ENCODE measurements at regions not wholly inside any gene's neighbourhood (a gene's known extent, or its start where the extent isn't known, plus 50 kb on each side); places are given as distances from the start of the nearest gene placed in this dataset.
"Not testable (repeated sequence)": the region's sequence is repeated elsewhere in the genome, so short reads cannot be mapped to it uniquely, and the experiment has no call there.

- DNase-seq = not testable (repeated sequence)
These were observed 164.2 kb upstream of the TMPRSS15 start for GRCh38 chr21:18567770-18568169.

DNA sequence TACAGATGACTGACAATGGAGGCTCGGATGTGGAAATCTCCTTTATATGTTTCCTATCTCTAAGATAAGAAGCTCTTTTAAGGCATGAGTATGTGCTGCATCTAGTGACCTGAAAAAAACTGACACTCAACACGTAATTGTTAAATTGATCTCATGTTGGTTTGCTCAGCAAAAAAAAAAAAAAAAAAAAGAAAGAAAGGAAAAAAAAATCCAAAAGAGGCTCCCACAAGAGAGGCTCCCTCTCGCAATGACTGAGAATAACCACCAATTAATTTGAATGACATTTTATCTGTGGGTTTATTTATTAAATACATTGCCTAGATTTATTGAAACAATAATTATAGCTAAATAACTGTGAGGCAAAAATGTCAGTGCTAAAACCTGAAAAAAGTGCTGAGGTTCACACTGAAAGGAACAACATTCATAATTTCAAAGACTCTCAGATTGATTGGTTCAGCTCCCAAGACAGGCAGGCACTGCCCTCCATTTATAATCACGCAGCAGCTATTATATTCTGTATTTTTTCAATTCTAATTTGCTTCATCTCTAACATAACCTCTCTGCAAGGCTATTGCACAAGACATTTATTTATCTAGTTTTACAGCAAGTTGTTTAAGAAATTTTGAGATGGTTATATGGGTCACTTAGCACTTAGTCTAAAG lies 184.5 kb upstream of the TMPRSS15 start:
- no peak for DNase-seq

- DNase-seq = no peak
These were observed 197.6 kb upstream of the TMPRSS15 start for GRCh38 chr21:18601146-18601545.

DNA sequence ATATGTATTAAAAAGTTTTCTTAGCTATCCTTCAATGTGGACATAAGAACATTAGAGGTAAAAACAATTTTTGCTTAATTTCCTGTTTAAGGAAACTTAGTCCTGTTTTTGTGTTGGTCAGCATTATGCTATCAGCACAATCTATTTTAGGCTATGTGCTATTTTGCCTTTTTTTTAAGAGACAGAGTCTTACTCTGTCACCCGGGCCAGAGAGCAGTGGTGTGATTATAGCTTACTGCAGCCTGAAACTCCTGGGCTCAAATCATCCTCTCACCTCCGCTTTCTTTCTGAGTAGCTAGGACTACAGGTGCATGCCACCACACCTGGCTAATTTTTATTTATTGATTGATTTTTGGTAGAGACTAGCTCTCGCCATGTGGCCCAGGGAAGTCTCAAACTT lies 199.1 kb upstream of the TMPRSS15 start:
- no peak for DNase-seq

GRCh38 chr21:18603261-18603660 lies 199.7 kb upstream of the TMPRSS15 start:
- DNase-seq = no peak

GRCh38 chr21:18603980-18604379 lies 200.4 kb upstream of the TMPRSS15 start:
- no peak for DNase-seq

DNA sequence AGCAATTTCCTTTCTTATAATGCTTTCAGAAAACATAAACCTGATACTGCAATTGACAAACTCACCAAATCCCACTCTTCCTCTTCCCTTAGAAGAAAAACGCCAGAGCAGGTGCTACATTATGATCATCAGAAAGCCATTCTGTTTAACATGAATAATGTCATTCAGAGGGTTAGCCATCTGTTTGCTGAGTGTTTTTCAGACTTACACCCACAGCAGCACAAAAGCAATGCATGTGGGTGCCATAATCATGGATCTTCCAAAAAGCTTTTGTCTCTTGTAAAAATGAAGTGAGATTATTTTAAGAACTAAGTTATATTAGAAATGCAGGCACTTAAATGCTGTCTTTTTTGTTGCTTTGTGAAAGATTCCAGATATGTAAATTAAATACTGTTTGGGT lies 204.6 kb upstream of the TMPRSS15 start:
- no peak for DNase-seq

DNA sequence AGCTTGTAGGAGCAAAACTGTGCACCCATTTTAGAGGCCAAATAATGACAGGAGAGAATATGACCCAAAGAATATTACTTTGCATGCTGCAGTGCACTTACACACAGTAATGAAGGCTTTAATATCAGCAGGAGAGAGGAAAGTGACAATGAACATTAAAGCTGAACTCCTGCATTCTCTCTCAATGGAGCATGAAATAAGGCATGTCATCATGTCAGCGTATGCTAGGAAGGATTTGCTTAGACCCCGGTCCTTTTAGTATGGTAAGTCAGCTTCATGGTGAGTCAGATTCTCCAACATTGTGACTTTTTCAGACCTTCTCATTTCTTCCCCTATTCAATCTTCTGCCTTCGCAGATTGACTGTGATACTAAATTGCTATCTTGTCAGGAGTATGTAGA lies 210.7 kb upstream of the TMPRSS15 start:
- no peak for DNase-seq

GRCh38 chr21:18617291-18617690 lies 213.7 kb upstream of the TMPRSS15 start:
- DNase-seq = no peak

DNA sequence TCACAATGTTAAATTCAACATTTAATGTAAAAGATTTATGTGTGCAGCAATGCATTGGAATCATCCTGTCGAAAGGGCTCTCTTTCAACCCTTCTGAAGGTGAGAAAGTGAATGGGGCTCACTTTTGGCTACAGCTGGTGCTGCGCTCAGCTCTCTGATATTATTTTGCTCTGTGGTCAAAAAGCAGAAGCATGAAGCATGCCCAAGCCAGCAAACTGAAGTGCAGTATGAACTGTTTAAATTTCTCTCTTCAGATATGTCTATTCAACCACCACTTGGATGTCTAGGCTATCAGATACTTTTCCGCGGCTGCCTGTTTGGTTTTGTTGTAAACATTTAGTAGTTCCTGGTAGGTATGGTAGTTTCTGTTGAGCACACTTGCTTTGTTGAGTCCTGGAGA lies 216.9 kb upstream of the TMPRSS15 start:
- no peak for DNase-seq

GRCh38 chr21:18622383-18622782 lies 218.8 kb upstream of the TMPRSS15 start:
- no peak for DNase-seq

DNA sequence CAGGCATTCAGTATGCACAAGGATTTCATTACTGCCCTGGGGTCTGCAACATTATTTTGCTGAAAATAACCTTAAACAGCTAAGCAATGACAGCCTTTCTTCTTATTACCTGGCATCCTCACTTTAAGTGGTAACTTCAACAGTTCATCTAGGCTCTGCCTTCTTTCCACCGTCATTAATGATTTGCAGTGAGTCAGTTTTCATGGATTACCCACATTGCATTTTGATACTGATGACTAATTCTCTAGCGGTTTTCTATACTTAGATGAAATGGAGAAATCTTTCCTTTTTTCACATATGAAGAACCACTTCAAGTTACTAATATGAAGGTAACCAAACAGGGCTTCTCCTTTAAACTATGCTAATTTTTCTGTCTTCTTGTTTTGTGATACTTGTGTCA lies 226.9 kb upstream of the TMPRSS15 start:
- DNase-seq = no peak

GRCh38 chr21:18636897-18637296 lies 233.3 kb upstream of the TMPRSS15 start:
- no peak for DNase-seq

- no peak for DNase-seq
These were observed 242.5 kb upstream of the TMPRSS15 start for GRCh38 chr21:18646116-18646515.

- no peak for DNase-seq
These were observed 252.3 kb upstream of the TMPRSS15 start for GRCh38 chr21:18655931-18656330.

DNA sequence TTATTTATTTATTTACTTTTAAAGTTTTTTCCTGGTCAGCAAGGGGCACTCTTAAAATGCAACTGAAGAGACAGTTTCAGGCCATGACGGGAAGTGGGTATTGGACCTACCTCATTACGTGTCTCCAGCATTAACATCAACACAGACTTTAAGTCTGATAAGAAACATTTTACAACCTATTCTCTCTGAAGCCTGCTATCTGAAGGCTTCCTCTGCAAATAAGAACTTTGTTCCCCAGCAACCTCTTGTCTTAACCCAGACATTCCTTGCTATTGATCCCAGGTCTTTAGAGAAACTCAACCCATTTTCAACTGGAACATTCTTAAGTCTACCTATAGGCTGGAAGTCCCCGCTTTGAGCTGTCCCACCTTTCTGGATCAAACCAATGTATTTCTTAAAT lies 258.3 kb upstream of the TMPRSS15 start:
- DNase-seq = no peak

GRCh38 chr21:18663663-18664062 lies 260.1 kb upstream of the TMPRSS15 start:
- no peak for DNase-seq

- DNase-seq = no peak
These were observed 263.1 kb upstream of the TMPRSS15 start for GRCh38 chr21:18666725-18667124.

GRCh38 chr21:18673789-18674188 lies 270.2 kb upstream of the TMPRSS15 start:
- DNase-seq = no peak

DNA sequence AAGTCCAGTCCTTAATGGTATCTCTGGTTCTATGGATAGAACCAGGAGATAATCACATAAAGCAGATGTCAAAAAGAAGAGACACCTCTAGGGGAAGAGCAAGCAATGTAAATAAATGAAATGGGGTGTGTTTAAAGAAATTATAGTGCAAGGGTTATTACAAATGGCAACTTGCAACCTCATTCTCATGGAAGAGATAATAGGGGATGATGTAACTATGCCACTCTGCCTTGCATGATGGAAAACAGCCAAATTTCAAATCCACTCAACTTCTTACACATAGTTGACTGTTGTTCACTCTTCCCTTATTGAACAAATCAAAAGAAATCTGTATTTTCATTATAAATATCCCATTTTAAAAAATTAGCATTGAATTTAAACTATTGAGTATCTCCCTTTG lies 274.0 kb upstream of the TMPRSS15 start:
- DNase-seq = no peak

DNA sequence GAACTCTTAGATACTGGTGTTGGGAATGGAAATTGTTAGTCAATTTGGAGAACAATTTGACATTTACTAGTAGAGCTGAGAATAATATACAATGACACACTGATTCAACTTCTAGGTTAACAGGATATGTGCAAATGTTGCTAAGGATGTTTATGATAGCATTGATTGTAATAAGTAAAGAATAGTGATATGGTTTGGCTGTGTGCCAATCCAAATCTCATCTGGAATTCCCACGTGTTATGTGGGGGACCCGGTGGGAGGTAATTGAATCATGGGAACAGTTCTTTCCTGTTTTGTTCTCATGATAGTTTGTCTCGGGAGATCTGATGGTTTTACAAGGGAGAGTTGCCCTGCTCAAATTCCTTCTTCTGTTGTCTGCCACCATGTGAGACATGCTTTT lies 302.4 kb upstream of the TMPRSS15 start:
- DNase-seq = no peak

DNA sequence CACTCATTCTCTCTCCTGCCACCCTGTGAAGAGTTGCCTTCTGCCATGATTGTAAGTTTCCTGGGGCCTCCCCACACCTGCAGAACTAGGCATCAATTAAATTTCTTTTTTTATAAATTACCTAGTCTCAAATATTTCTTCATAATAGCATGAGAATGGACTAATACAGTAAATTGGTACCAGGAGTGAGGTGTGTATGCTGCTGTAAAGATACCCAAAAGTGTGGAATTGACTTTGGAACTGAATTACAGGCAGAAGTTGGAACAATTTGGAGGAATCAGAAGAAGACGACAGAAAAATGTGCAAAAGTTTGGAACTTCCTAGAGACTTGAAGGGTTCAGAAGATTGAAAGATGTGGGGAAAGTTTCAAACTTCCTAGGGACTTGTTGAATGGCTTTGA lies 308.1 kb upstream of the TMPRSS15 start:
- DNase-seq = no peak

DNA sequence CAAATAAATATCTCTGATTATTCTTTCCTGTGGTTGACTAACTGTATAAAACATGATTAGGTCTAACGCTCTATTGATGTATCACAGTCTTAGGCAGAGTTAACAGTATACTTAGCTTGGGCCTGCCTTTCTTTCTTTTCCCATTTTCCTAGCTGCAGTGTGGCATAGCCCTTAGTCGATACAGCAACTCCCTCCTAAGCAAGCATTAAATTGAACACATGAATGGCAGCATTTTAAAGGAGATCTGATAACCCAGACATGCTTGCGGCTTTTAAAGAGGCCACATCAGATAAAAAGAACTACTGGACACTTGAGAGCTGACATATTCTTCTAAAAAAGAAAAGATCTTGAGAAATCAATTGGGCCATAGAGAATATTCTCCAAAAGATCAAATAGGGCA lies 312.0 kb upstream of the TMPRSS15 start:
- no peak for DNase-seq

GRCh38 chr21:18716578-18717138 lies 313.1 kb upstream of the TMPRSS15 start:
- no peak for DNase-seq

DNA sequence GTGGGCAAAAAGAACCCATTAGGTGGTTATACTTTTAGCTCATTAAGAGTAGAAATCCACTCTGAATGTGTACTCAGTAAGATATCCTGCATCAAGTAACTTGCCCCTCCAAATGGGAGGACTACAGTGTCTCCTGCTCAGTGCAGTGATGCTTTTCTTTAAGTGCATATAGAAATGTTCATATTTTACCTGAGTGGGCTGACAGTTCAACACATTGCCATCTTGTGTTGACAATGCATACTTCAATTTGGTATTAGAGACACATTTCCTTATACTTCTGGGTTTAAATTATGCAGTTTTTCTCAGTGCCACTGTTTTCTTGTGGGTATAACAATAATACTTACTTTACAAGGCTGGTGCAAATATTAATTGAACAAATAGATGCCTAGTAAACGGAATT lies 318.6 kb upstream of the TMPRSS15 start:
- no peak for DNase-seq
